Fibroblast of villous mesenchyme (primary cell): ENCODE measurements at regions not wholly inside any gene's neighbourhood (a gene's known extent, or its start where the extent isn't known, plus 50 kb on each side); places are given as distances from the start of the nearest gene placed in this dataset.

Source experiments
- DNase-seq: peaks from one replicate; pipeline ENCODE4 v3.0.0-alpha.2; 2010; ENCODE audit warnings: low read depth
- H3K4me3 ChIP-seq: 2 replicates; pipeline ENCODE4 v1.5.1; 2011; ENCODE audit warnings: low read depth, mild to moderate bottlenecking, low read length
- TF ChIP-seq, protein P1 (sequence below): IDR thresholded peaks from 2 replicates; pipeline ENCODE4 v1.5.1; 2012; ENCODE audit warnings: low read depth, mild to moderate bottlenecking, low read length; ENCODE audit not compliant: insufficient read depth

DNA sequence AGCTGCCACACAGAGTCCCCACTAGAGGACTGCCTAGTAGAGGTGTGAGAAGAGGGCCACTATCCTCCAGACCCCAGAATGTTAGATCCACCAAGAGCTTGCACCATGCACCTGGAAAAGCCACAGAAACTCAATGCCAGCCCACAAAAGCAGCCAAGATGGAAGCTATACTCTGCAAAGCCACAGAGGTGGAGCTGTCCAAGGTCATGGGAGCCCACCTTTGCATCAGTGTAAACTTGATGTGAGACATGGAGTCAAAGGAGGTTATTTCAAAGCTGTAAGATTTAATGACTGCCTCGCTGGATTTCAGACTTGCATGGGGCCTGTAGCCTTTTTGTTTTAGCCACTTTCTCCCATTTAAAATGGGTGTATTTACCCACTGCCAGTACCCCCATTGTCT, 1030.1 kb upstream of the GRIA3 start:
- TF ChIP-seq, protein P1, sequence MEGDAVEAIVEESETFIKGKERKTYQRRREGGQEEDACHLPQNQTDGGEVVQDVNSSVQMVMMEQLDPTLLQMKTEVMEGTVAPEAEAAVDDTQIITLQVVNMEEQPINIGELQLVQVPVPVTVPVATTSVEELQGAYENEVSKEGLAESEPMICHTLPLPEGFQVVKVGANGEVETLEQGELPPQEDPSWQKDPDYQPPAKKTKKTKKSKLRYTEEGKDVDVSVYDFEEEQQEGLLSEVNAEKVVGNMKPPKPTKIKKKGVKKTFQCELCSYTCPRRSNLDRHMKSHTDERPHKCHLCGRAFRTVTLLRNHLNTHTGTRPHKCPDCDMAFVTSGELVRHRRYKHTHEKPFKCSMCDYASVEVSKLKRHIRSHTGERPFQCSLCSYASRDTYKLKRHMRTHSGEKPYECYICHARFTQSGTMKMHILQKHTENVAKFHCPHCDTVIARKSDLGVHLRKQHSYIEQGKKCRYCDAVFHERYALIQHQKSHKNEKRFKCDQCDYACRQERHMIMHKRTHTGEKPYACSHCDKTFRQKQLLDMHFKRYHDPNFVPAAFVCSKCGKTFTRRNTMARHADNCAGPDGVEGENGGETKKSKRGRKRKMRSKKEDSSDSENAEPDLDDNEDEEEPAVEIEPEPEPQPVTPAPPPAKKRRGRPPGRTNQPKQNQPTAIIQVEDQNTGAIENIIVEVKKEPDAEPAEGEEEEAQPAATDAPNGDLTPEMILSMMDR = no peak
- no peak overlapping the region for H3K4me3 ChIP-seq

DNA sequence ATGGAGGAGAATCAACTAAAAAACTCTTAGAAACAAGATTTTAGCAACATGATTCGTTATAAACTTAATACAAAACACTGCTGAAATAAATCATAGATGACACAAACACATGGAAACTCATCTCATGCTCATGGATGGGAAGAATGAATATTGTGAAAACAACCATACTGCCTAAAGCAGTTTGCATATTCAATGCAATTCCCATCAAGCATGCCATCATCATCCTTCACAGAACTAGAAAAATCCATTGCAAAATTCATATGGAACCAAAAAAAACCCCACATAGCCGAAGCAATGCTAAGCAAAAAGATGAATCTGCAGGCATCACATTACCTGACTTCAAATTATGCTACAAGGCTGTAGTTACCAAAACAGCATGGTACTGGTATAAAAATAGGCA, 1015.8 kb upstream of the GRIA3 start:
- H3K4me3 ChIP-seq = no peak overlapping the region
- TF ChIP-seq, protein P1 = no peak
- no peak for DNase-seq

More for the DNA sequence above, 1030.1 kb upstream of the GRIA3 start:
- no peak for DNase-seq

DNA sequence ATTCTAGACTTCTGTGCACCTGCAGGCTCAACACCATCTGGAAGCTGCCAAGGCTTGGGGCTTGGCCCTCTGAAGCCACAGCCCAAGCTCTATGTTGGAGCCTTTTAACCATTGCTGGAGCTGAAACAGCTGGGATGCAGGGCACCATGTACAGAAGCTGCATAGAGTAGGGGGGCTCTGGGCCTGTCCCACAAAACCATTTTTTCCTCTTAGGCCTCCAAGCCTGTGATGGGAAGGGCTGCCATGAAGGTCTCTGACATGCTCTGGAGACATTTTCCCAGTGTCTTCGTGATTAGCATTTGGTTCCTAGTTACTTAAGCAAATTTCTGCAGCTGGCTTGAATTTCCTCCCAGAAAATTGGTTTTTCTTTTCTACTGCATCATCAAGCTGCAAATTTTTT, 999.3 kb upstream of the GRIA3 start:
- no peak for DNase-seq
- no peak overlapping the region for H3K4me3 ChIP-seq
- TF ChIP-seq, protein P1 = no peak

DNA sequence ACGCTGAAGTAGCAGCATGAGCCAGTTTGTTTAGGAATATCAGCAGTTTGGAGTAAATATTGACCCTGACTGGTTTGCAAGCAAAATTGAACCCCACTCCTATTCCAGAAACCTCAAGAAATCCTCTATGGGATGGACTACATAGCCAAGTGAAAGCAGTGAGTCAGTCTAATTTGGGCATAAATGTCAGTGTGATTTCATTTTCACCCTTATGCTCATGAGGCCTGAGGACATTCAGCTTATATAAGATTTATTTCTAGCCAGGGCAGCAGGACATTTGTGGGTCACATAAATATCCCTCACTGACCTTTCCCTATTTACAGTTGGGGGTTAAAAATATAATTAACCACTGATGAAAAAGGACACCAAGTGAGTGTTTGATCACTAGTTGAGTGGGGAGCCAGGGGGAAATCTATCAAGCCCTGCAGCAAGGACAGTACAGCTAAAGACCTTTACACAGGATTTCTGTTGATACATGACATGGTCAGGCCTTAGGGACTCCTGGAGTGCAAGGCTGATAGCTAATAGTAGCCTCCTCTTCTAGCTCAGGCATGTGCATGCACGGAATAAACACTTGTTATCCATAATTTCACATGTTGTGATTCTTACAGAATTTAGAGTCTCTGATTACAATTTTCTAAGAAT, 996.9 kb upstream of the GRIA3 start:
- TF ChIP-seq, protein P1 = no peak
- DNase-seq = no peak
- H3K4me3 ChIP-seq = no peak overlapping the region

DNA sequence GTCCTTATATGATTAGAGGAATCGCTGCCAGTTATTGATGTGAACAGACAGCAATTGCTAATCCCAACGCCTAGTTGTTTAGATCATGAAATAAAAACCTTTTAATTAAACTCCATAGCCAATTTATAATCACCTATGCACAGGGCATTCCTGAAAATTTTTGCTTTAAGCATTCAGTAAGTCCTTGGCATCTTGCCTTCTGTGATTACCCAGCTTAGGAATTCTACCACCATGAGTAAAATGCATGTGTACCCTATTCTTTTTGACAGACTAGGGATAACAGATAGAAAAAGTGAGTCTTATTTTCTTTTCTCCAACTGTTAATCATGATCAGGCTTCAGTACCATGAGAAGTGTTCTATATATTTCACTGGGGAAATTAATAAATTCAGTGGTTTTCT, 995.3 kb upstream of the GRIA3 start:
- no peak for DNase-seq
- TF ChIP-seq, protein P1 = no peak
- H3K4me3 ChIP-seq = no peak overlapping the region

DNA sequence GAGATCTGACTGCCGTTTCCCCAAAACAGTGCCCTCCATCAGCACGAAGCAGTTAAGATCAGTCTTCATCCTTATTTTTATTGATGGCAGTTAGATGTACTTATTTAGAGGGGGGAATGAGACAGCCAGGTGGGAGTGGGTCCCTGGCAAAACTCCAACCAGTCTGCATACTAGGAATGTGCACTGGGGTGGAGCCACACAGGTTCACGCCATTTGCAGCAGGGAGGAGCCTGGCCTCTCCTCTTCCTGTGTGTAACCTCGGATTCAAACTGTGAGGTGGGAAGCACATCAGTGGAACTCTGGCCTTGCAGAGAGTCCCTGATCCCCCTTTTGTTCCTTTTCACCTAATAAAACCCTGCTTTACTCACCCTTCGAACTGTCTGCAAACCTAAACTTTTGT, 987.7 kb upstream of the GRIA3 start:
- DNase-seq = no peak
- no peak overlapping the region for H3K4me3 ChIP-seq
- TF ChIP-seq, protein P1 = no peak

DNA sequence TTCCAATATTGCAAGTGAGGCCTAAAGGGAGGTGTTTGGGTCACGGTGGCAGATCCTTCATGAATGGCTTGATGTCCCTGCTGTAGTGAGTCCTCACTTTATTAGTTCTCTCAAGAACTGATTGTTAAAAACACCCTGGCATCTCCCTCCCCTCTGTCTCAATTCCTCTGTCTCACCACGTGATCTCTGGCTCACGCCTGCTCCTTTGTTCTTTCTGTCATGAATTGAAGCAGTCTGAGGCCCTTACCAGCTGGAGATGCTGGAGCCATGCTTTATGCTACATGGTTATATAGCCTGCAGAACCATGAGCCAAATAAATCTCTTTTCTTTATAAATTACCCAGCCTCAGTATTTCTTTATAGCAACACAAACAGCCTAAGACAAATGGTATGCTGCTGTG, 980.7 kb upstream of the GRIA3 start:
- H3K4me3 ChIP-seq = no peak overlapping the region
- no peak for DNase-seq
- TF ChIP-seq, protein P1 = no peak
